A549 (cell line): ENCODE measurements at regions not wholly inside any gene's neighbourhood (a gene's known extent, or its start where the extent isn't known, plus 50 kb on each side); places are given as distances from the start of the nearest gene placed in this dataset.
"Not testable (repeated sequence)": the region's sequence is repeated elsewhere in the genome, so short reads cannot be mapped to it uniquely, and the experiment has no call there.

ENCODE experiments used
- ATAC-seq, 2 experiments: fragments of 200-7000 bp in 1 of 2; fragments of >200 bp in 1 of 2; cut with Nextera tagmentation in 1 of 2; cut with Tn5 transposase in 1 of 2; 3 replicates each; pipeline versions ENCODE4 v1.8.0 to v1.9.1; 2018 to 2020; ENCODE audit warnings: mild to moderate bottlenecking in 1 of 2, moderate library complexity in 1 of 2
- CTCF ChIA-PET: fragments of 300-600 bp; sonication (Branson Sonifier 250); formaldehyde crosslinking; extraction: SDS; loops from one replicate; lab custom pipeline; 2021; ENCODE audit warnings: antibody characterized with exemption, inconsistent platforms; lab: Yijun Ruan, JAX
- POLR2A ChIA-PET: fragments of 350-600 bp; formaldehyde crosslinking; extraction: SDS; loops from one replicate; lab custom pipeline; 2021; ENCODE audit warnings: antibody characterized with exemption, inconsistent platforms; lab: Yijun Ruan, JAX
- DNase-seq, 2 experiments: peaks; one replicate each; pipeline versions ENCODE4 v3.0.0 to v3.0.0-alpha.2; 2011 to 2016; ENCODE audit warnings: low read depth in 1 of 2, low spot score in 1 of 2
- FAIRE-seq: peaks from 2 replicates; lab custom pipeline; 2011; peaks lifted over from hg19 to GRCh38; lab: Jason Lieb, UNC
- H3K27ac ChIP-seq, 2 experiments: fragments of >200 bp; sonication (Bioruptor Twin); formaldehyde crosslinking; 3 replicates each; pipeline ENCODE4 v1.5.1; 2016 to 2017
- H3K4me1 ChIP-seq: fragments of >200 bp; sonication (Bioruptor Twin); formaldehyde crosslinking; 3 replicates; pipeline ENCODE4 v1.6.1; 2016
- H3K4me2 ChIP-seq: fragments of >200 bp; sonication (Bioruptor Twin); formaldehyde crosslinking; 3 replicates; pipeline ENCODE4 v1.6.1; 2016
- H3K4me3 ChIP-seq: fragments of >200 bp; sonication (Bioruptor Twin); formaldehyde crosslinking; 3 replicates; pipeline ENCODE4 v1.5.1; 2016
- H3K9me3 ChIP-seq: fragments of >200 bp; sonication (Bioruptor Twin); formaldehyde crosslinking; 3 replicates; pipeline ENCODE4 v1.6.1; 2016
- BHLHE40 ChIP-seq: IDR thresholded peaks from 2 replicates; pipeline ENCODE4 v1.6.1; 2012; ENCODE audit warnings: low read depth, low read length, inconsistent platforms
- CEBPB ChIP-seq, 2 experiments: fragments of >200 bp in 1 of 2; sonication (Bioruptor Twin) in 1 of 2; formaldehyde crosslinking in 1 of 2; IDR thresholded peaks; 2 replicates each; pipeline ENCODE4 v1.6.1; 2012 to 2016
- CHD2 ChIP-seq: fragments of 150-350 bp; IDR thresholded peaks from 2 replicates; pipeline ENCODE4 v1.6.1; 2014; ENCODE audit warnings: low read length; ENCODE audit not compliant: partially characterized antibody
- FOSB ChIP-seq: fragments of 250-450 bp; sonication (Bioruptor Pico); IDR thresholded peaks from 2 replicates; pipeline ENCODE4 v1.5.0; 2020; ENCODE audit warnings: mild to moderate bottlenecking, moderate library complexity
- FOSL2 ChIP-seq, 2 experiments: fragments of 450-650 bp in 1 of 2; fragments of >200 bp in 1 of 2; sonication (Bioruptor Twin) in 1 of 2; formaldehyde crosslinking; IDR thresholded peaks; 2 replicates each; pipeline versions ENCODE4 v1.5.0 to v1.6.1; 2016 to 2020; ENCODE audit warnings: mild to moderate bottlenecking in 1 of 2, moderate library complexity in 1 of 2
- FOXS1 ChIP-seq: fragments of 250-450 bp; sonication (Bioruptor Pico); IDR thresholded peaks from 2 replicates; pipeline ENCODE4 v1.5.0; 2020; ENCODE audit warnings: mild to moderate bottlenecking, moderate library complexity
- GATA3 ChIP-seq: IDR thresholded peaks from 2 replicates; pipeline ENCODE4 v1.6.1; 2012; ENCODE audit warnings: borderline replicate concordance
- HEYL ChIP-seq: fragments of 250-450 bp; sonication (Bioruptor Pico); IDR thresholded peaks from 2 replicates; pipeline ENCODE4 v1.8.0; 2021; ENCODE audit warnings: mild to moderate bottlenecking, moderate library complexity
- JUN ChIP-seq, 2 experiments: fragments of >200 bp; sonication (Bioruptor Twin); formaldehyde crosslinking; IDR thresholded peaks; 2 replicates in 1 of 2; 3 replicates in 1 of 2; pipeline ENCODE4 v1.6.1; 2016 to 2017
- JUNB ChIP-seq: fragments of >200 bp; sonication (Bioruptor Twin); formaldehyde crosslinking; IDR thresholded peaks from 2 replicates; pipeline ENCODE4 v1.6.1; 2016
- KDM5A ChIP-seq: fragments of 200-600 bp; sonication (generic); IDR thresholded peaks from 2 replicates; pipeline ENCODE4 v1.6.1; 2016; ENCODE audit warnings: antibody characterized with exemption, mild to moderate bottlenecking
- MYC ChIP-seq: IDR thresholded peaks from 2 replicates; pipeline ENCODE4 v1.6.1; 2012; ENCODE audit warnings: mild to moderate bottlenecking, inconsistent platforms, low read length, improper control_type of control experiment, borderline replicate concordance
- POLR2AphosphoS2 ChIP-seq: conservative IDR thresholded peaks from 2 replicates; pipeline ENCODE4 v1.6.1; 2012; ENCODE audit warnings: low read length, improper control_type of control experiment, inconsistent platforms
- RAD21 ChIP-seq, 2 experiments: fragments of >200 bp in 1 of 2; sonication (Bioruptor Twin) in 1 of 2; formaldehyde crosslinking in 1 of 2; IDR thresholded peaks in 1 of 2; conservative IDR thresholded peaks in 1 of 2; 2 replicates in 1 of 2; 3 replicates in 1 of 2; pipeline ENCODE4 v1.6.1; 2012 to 2018; ENCODE audit warnings: inconsistent platforms in 1 of 2
- REST ChIP-seq: fragments of 200-600 bp; sonication (generic); IDR thresholded peaks from 2 replicates; pipeline ENCODE4 v1.6.1; 2016; ENCODE audit warnings: antibody characterized with exemption, mild to moderate bottlenecking, moderate library complexity
- RNF2 ChIP-seq: fragments of 200-600 bp; sonication (generic); IDR thresholded peaks from 2 replicates; pipeline ENCODE4 v1.6.1; 2016; ENCODE audit warnings: low read depth, mild to moderate bottlenecking, antibody characterized with exemption, moderate library complexity, borderline replicate concordance
- SMC3 ChIP-seq: fragments of >200 bp; sonication (Bioruptor Twin); formaldehyde crosslinking; IDR thresholded peaks from 3 replicates; pipeline ENCODE4 v1.6.1; 2018; ENCODE audit warnings: inconsistent platforms
- TFCP2L1 ChIP-seq: fragments of 250-450 bp; sonication (Bioruptor Pico); IDR thresholded peaks from 2 replicates; pipeline ENCODE4 v1.5.0; 2021; ENCODE audit warnings: mild to moderate bottlenecking
- ZSCAN20 ChIP-seq: fragments of 250-450 bp; sonication (Bioruptor Pico); IDR thresholded peaks from 2 replicates; pipeline ENCODE4 v1.8.0; 2022; ENCODE audit warnings: mild to moderate bottlenecking, moderate library complexity
- WGBS: methylation state at CpG from one replicate; pipeline ENCODE4 v1.1.6; 2017; ENCODE audit errors: missing lambda C conversion rate; 5-methylcytosine and 5-hydroxymethylcytosine counted together
- TF ChIP-seq, protein P1 (sequence below): fragments of 450-650 bp; IDR thresholded peaks from 2 replicates; pipeline ENCODE4 v1.6.1; 2014; ENCODE audit warnings: antibody characterized with exemption
- TF ChIP-seq, protein P2 (sequence below): fragments of >200 bp; sonication (Bioruptor Twin); formaldehyde crosslinking; IDR thresholded peaks from 3 replicates; pipeline ENCODE4 v1.6.1; 2016

GRCh38 chr3:177498037-177498857 lies 301.0 kb upstream of the TBL1XR1 start:
- peak in 1 of 2 experiments; percentile 70; a peak in 2 of 6 replicates for ATAC-seq
- WGBS: 35% methylated on average over 5 of the region's 5 CpGs
- POLR2A ChIA-PET: interaction anchor here (0.5 kb wide), 1 partner anchor 281 kb away, joined by 10 read pairs; no protein-coding TSS in a partner anchor
- Histone ChIP-seq H3K4me3 (no peak overlapping the region), H3K27ac (peak overlapping the region in 1 of 2 experiments; percentile 55; a peak in 2 of 6 replicates), H3K4me1 (peaks cover 6% of the 10 kb centered on the region; the same call in 1 of the 3 replicates), H3K9me3 (no peaks in the 10 kb centered on the region), H3K4me2 (peak overlapping the region; percentile 33; the same call in 2 of the 3 replicates)
- DNase-seq: peak; percentile 10 to 36
- TF ChIP-seq FOSL2 (IDR thresholded peaks at IDR 0.05): no peak
- peak; percentile 44; the same call in 1 of the 2 replicates for TF ChIP-seq FOSL2 (CRISPR knock-in tag; IDR thresholded peaks at IDR 0.05)
- no peak for TF ChIP-seq FOXS1
- TF ChIP-seq TFCP2L1 (CRISPR knock-in tag): no peak
- no peak for TF ChIP-seq POLR2AphosphoS2
- TF ChIP-seq CEBPB (IDR thresholded peaks at IDR 0.05): peak; percentile 40 to 60; a peak in 2 of 4 replicates
- no peak for TF ChIP-seq FOSB (CRISPR knock-in tag)
- TF ChIP-seq, protein P1, sequence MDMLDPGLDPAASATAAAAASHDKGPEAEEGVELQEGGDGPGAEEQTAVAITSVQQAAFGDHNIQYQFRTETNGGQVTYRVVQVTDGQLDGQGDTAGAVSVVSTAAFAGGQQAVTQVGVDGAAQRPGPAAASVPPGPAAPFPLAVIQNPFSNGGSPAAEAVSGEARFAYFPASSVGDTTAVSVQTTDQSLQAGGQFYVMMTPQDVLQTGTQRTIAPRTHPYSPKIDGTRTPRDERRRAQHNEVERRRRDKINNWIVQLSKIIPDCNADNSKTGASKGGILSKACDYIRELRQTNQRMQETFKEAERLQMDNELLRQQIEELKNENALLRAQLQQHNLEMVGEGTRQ: no peak
- no peak for TF ChIP-seq REST
- TF ChIP-seq MYC: no peak
- TF ChIP-seq, protein P2, sequence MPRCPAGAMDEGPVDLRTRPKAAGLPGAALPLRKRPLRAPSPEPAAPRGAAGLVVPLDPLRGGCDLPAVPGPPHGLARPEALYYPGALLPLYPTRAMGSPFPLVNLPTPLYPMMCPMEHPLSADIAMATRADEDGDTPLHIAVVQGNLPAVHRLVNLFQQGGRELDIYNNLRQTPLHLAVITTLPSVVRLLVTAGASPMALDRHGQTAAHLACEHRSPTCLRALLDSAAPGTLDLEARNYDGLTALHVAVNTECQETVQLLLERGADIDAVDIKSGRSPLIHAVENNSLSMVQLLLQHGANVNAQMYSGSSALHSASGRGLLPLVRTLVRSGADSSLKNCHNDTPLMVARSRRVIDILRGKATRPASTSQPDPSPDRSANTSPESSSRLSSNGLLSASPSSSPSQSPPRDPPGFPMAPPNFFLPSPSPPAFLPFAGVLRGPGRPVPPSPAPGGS: no peak
- no peak for TF ChIP-seq SMC3
- TF ChIP-seq JUNB: no peak
- FAIRE-seq: no peak
- CTCF ChIA-PET: no interaction called here

GRCh38 chr3:177499039-177499438 lies 301.8 kb upstream of the TBL1XR1 start:
- CTCF ChIA-PET, ATAC-seq: not testable (repeated sequence)

GRCh38 chr3:177499779-177500423 lies 302.6 kb upstream of the TBL1XR1 start:
- no peak overlapping the region for H3K27ac ChIP-seq
- no peak overlapping the region for H3K4me3 ChIP-seq
- no peak for DNase-seq
- ATAC-seq: no peak
- no peak for FAIRE-seq
- no peak overlapping the region for H3K4me2 ChIP-seq
- CTCF ChIA-PET: no interaction called here
- H3K9me3 ChIP-seq: no peaks in the 10 kb centered on the region
- 77% methylated on average over 7 of the region's 8 CpGs for WGBS
- peaks cover 6% of the 10 kb centered on the region; the same call in 1 of the 3 replicates for H3K4me1 ChIP-seq
- POLR2A ChIA-PET: no interaction called here
- TF ChIP-seq TFCP2L1 (CRISPR knock-in tag) (no peak), BHLHE40 (no peak), KDM5A (no peak), ZSCAN20 (CRISPR knock-in tag) (no peak), POLR2AphosphoS2 (no peak), RNF2 (no peak), GATA3 (no peak), JUN (IDR thresholded peaks at IDR 0.05) (no peak), CHD2 (no peak), RAD21 (conservative IDR thresholded peaks at IDR 0.05 in 1 of 2, IDR thresholded peaks at IDR 0.05 in 1 of 2) (no peak), HEYL (CRISPR knock-in tag) (no peak), REST (no peak)

More at GRCh38 chr3:177499039-177499438, 301.8 kb upstream of the TBL1XR1 start:
- FAIRE-seq, H3K4me1 ChIP-seq, POLR2A ChIA-PET, H3K9me3 ChIP-seq, H3K27ac ChIP-seq, H3K4me3 ChIP-seq, DNase-seq: not testable (repeated sequence)
- H3K4me2 ChIP-seq: 0 out of 3 replicates have a peak overlapping the region, but pooled peaks have one; percentile 33
- 86% methylated on average over 1 of the region's 2 CpGs for WGBS
